Activated naive CD4-positive, alpha-beta T cell (primary cell): ENCODE measurements at regions not wholly inside any gene's neighbourhood (a gene's known extent, or its start where the extent isn't known, plus 50 kb on each side); places are given as distances from the start of the nearest gene placed in this dataset.

Experiments
- DNase-seq, 4 experiments: peaks; one replicate each; lab custom pipeline; 2025; lab: John Stamatoyannopoulos, UW

DNA sequence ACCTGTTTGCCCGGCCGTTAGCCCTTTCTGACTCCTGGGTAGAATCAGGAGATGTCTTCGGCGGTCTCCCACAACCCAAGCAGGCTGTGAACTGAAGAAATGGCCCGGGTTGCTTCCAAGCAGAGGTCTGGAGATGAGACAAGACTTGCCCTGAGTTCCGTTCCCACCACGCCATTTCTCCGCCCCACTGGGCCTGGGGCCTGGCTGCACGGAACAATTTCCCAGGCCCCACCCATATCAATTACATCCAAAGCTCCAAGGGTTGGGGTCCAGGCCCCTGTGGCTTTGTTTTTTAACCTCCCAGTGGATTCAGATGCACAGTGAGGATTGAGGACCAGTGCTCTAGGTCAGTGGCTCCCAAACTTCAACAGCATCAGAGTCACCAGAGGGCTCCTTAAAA is 214.5 kb upstream of the ARID1B start:
- no peak for DNase-seq

- DNase-seq, result no peak
These were observed 215.2 kb upstream of the ARID1B start for GRCh38 chr6:156562019-156562418.

DNA sequence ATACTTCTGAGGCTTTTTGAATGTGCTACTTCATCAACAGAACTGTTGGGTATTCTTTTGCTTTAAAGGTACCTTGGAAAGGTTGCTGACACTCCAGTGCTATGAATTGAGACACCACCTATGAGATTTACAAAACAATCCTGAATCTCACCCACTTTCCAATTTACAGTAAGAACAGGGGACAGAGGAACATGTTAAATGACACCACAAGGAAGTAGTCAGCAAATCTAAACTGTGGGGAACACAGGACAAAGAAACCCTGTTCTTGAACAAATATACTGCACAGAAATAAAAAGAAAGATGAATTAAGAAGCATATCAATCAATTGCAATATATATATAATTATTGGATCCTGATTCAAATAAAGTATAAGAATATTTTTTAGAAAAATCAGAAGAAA is 216.7 kb upstream of the ARID1B start:
- no peak for DNase-seq

- no peak for DNase-seq
These were observed 218.0 kb upstream of the ARID1B start for GRCh38 chr6:156559162-156559690.

GRCh38 chr6:156557911-156558259 is 219.3 kb upstream of the ARID1B start:
- no peak for DNase-seq

DNA sequence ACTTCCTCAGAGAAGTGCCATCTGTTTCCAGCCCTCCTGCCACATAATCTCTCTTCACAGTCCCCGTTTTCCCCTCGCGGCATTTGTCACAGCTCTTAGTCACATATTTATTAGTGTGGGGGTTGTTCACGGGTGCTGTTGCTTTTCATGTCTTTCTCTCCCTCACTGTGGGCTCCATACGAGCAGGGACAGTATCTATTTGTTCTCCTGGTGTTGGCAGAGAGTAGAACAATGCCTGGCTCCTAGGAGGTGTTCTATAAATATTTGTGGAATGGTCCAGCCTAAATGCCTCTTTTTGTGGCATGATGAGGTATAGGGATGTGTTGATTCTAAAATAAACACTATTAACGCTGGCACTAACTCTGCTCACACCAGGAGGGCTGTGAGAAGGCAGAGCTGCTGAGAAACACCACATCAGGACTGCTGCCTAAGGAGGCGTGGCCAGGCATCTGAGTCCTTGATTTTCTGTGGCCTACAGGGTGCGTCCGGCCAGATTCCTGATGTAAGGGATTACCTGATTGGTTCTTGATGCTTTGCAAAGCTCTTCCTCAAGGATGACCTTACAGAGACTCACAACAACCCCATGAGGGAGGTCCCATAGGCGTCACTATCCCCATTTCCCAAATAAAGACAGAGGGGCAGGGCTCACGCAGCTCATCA is 219.8 kb upstream of the ARID1B start:
- no peak for DNase-seq

GRCh38 chr6:156556811-156557210 is 220.4 kb upstream of the ARID1B start:
- no peak for DNase-seq

DNA sequence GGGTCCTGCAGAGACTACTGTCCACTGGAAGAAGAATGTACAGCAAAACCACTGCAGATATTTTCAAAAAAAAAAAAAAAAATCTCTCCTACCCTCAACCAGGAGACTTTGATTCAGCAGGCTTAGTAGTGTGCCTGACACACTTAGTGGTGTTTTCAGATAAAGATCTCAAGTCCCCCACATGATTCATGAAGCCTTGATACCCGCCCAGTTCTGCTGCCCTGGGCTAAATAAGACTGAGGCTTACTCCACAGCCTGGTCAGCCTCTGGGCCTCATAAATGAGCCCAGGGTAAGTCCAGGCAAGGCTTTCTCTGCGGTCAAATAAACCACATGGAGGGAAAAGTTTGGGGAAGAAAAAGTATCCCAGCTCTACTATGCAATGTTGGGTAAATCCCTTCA is 222.1 kb upstream of the ARID1B start:
- DNase-seq, result no peak

DNA sequence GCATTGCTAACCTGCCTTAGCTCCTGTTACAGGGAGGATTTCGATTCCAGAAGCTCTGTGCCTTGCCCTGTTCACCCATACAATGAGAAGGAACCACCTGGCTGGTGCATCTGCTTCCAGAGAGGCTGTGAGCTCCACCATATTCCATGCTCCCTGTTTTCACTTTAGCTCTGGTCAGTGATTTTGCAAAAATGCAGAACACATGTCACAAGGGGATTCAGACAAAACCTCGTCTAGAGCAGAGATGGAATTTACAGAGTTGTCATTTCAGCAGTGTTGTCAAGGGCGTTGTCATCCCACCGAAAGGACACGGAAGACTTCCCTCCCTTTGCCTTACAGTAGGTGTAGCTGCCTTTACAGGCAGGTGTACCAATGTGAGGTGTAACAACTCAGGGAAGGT is 223.0 kb upstream of the ARID1B start:
- no peak for DNase-seq

DNA sequence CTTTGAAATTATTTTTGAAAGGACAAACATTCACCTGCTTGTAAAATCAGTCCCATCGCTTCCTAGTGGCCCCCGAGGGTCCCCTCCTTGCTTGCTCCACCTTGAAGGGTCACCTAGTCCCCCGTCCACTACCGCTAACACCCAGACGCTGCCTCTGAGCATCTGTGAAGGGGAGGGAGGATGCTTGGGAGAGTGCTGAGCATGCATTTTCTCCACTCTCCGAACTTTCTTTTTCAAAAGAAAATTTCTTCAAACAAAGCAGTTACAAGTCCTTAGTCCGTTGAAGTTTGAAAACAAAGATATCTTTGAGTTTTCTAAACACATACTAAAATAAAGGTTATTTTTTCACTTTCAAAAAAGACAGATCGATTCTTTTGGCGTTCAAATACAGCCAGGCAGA is 224.3 kb upstream of the ARID1B start:
- DNase-seq, result no peak

DNA sequence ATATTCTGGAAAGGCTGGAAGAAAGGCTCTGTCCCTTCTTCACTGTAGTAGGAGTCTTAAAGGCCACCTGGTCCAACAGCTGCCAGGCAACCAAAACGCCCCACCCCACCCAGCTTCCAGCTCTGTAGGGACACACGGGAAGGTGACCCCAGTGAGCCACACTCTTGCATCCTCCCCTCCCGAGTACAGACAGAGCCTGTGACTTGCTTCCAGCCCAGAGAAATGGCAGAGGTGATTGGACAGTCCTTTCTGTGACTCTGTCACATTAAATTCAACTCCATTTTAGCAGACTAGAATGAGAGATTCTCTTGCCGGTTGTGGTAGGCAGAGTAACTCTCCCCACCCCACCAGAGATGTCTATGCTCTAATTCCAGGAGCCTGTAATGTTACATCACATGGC is 226.2 kb upstream of the ARID1B start:
- no peak for DNase-seq

- no peak for DNase-seq
These were observed 231.2 kb upstream of the ARID1B start for GRCh38 chr6:156545931-156546330.

DNA sequence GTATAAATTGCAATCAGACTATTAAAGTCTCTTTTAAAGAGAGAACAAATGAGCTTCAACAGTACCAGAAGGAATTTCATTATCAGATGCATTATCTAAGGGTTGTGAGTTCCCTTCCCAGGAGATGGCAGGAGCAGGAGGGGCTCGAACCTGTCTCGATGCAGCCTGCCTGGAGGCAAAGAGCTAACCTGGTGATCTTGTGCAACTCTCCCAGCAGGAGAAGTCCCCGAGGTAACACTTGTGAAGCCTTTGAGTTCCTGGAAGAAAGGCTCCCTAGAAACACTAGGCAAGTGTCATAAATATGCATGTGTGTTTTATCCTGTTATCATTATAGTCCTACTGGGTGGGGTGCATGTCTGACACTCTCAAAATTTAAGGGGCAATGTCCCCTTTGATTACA is 232.2 kb upstream of the ARID1B start:
- no peak for DNase-seq

GRCh38 chr6:156544046-156544445 is 233.1 kb upstream of the ARID1B start:
- no peak for DNase-seq

DNA sequence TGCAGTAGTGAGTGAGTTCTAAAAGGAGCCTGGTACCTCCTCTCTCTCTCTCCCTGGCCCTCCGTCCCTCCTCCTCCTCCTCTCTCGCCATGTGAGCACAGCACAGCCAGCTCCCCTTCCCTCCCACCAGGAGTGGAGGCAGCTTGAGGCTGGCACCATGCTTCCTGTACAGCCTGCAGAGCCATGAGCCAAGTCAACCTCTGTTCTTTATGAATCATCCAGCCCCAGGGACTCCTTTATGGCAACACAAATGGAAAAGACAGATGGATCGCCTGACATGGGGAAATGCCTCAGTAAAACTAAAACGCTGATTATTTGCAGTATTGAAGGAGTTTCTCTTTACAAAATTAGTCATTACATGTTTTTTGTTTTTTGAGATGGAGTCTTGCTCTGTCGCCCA is 233.7 kb upstream of the ARID1B start:
- no peak for DNase-seq

DNA sequence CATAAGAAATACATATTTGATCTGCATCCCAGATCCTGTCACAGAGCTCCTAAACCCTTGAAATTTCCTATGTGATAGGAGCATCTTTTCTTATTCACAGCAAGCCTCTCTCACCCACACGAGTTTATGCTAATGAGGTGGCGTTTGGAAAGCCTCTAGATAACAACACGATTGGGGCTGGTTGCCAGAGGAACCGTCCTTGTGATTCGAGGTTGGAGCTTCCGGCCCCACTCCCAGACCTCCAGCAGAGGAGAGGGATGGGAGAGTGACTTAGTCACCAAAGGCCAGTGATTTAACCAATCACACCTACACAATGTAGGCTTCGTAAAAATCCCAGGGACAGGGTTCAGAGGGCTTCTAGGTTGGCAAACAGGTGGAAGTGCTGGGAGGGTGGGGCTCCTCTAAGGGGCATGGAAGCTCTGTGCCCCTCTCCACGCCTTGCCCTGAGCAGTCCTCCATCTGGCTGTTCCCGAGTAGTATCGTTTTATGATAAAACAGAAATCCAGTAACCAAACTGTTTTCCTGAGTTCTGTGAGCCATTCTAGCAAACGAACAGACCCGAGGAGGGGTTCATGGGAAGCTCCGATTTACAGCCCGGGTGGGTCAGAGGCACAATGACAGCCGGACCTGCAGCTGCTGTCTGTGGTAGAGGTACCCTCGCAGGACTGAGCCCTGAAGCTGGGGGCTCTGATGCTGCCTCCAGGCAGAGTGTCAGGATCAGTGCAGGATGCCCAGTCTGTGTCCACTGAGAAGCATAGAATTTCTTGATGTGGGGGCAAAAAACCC is 238.1 kb upstream of the ARID1B start:
- DNase-seq, result no peak

GRCh38 chr6:156534594-156534993 is 242.6 kb upstream of the ARID1B start:
- no peak for DNase-seq

DNA sequence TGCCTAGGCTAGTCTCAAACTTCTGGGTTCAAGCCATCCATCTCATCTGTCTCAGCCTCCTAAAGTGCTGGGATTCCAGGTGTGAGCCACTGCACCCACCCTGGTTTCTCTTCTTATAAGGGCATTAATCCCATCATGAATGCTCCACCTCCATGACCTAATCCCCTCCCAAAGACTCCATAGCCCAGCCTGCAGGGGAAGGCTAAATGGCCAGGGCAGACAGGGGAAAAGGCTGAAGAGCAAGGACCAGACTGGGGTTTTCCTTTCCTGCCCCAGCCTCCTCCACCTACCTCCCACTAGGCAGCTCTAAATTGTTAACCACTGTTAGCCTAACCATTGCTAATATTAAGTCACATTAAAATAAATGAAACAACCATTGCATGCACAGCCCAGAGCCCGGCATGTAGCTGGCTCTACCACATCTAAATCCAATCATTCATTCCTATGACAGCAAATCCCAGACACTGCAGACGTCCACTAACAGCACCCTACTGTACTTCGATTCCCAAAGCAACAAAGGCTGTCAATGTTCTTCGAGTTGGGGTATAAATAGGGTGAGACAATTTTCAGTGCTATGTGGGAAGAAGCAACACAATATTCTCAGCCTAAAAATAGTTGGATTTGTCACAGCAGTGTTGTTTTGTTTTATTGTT is 243.2 kb upstream of the ARID1B start:
- DNase-seq, result no peak

DNA sequence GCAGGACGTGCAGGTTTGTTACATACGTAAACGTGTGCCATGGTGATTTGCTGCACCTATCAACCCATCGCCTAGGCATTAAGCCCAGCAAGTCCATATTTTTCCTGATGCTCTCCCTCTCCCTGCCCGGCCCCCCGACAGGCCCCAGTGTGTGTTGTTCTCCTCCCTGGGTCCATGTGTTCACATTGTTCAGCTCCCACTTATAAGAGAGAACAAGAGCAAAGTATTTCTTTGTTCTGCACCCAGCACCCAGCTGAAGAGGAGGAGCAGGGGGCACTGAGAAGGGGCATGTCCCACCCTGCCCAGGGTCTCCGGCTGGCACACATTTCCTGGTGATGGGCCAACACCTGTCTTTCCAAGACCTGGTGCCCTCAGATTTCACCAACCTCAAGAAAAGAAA is 251.1 kb upstream of the ARID1B start:
- DNase-seq, result no peak

GRCh38 chr6:156525541-156525940 is 251.6 kb upstream of the ARID1B start:
- no peak for DNase-seq

DNA sequence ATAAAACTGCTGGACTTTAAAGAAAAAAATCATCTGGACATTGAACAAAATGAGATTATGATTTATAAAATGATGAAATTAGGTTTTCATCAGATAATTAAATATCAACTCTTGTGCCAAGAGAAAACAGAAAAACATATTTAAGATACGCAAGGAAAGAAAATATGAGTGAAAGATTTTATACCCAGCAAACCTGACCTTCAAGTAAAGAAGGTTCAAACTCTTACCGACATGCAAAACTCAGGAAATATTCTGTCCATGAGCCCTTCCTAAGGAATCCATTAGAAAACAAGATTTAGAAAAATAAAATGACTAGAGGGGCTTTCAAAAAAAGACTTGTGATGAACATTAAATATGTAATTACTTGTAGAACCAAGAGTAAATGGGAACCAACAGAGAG is 257.2 kb upstream of the ARID1B start:
- DNase-seq, result no peak

DNA sequence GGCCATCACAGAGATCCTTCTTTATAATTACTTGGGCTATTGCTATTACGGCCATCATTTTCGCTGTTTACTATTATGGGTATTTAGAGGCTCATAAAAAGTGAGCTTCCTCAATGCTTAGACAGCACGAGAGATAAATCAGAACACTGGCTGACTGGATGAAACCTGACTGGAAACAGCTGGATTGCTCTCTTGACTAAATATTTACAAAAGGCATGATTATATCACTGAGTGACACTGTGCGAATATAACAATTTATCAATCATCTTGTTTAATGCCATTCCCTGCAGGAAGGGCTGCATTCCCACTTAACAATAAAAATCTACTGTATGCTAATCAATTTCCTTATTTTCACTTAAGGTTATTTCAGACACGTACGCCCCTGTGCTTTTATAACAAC is 260.1 kb upstream of the ARID1B start:
- no peak for DNase-seq

DNA sequence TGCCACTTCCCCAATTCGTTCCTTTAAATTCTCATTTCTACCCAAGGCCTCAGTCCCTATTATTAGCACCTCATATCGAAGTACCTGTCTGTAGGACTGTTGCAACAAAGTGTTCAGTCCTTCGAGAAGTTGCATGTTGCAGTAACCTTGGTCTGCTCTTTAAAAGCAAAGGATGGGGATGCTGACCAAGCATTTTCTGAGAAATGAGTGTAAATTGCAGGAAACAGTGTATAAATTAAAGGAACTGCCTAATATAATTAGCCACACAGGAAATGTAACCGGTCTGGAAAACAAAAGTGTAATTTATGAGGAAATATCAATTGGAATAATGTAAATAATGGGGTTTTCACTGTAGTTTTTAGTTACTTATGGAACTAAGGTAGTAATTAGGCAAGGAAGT is 261.9 kb upstream of the ARID1B start:
- DNase-seq, result no peak
